Endothelial cell of umbilical vein (primary cell): ENCODE measurements at regions not wholly inside any gene's neighbourhood (a gene's known extent, or its start where the extent isn't known, plus 50 kb on each side); places are given as distances from the start of the nearest gene placed in this dataset.

Source experiments
- BruUV-seq: library from RNA; stranded (reverse); fragments of 400-500 nt; replicated peaks from 2 replicates; lab custom pipeline; 2021; lab: Mats Ljungman, UMichigan
- CTCF ChIA-PET: fragments of 300-600, 350-600 bp; sonication (Branson Sonifier 250); formaldehyde crosslinking; loops from one replicate; lab custom pipeline; 2021; ENCODE audit warnings: antibody characterized with exemption, inconsistent platforms; lab: Charles Lee
- POLR2A ChIA-PET: fragments of 300-600, 350-600 bp; sonication (Branson Sonifier 250); formaldehyde crosslinking; loops from one replicate; lab custom pipeline; 2021; ENCODE audit warnings: antibody characterized with exemption, inconsistent platforms; lab: Charles Lee
- DNase-seq: peaks from one replicate; pipeline ENCODE4 v3.0.0-alpha.2; 2011; ENCODE audit warnings: low read depth, low spot score
- FAIRE-seq: peaks from 2 replicates; lab custom pipeline; 2011; peaks lifted over from hg19 to GRCh38; lab: Jason Lieb, UNC
- H2AFZ ChIP-seq: 2 replicates; pipeline ENCODE4 v1.6.0; 2012; ENCODE audit warnings: low read depth, low read length, control low read depth, inconsistent platforms
- H3K27ac ChIP-seq: 2 replicates; pipeline ENCODE4 v1.5.1; 2011; ENCODE audit warnings: low read depth, mild to moderate bottlenecking, control low read depth, low read length, moderate library complexity; ENCODE audit not compliant: insufficient read depth
- H3K27me3 ChIP-seq, 2 experiments: 2 replicates each; pipeline versions ENCODE4 v1.6.0 to v1.6.1; 2011; ENCODE audit warnings: low read length in 2 of 2, mixed read lengths in 1 of 2; ENCODE audit not compliant: control insufficient read depth in 2 of 2, insufficient read depth in 2 of 2
- H3K36me3 ChIP-seq, 2 experiments: 2 replicates in 1 of 2; 3 replicates in 1 of 2; pipeline ENCODE4 v1.5.1; 2011; ENCODE audit warnings: low read length in 2 of 2, mild to moderate bottlenecking in 1 of 2, moderate library complexity in 1 of 2; ENCODE audit not compliant: control insufficient read depth in 2 of 2, insufficient read depth in 2 of 2; ENCODE audit errors: extremely low read depth in 1 of 2
- H3K4me1 ChIP-seq: 3 replicates; pipeline ENCODE4 v1.5.1; 2011; ENCODE audit warnings: mild to moderate bottlenecking, low read length; ENCODE audit not compliant: control insufficient read depth, insufficient read depth; ENCODE audit errors: extremely low read depth
- H3K4me2 ChIP-seq: 2 replicates; pipeline ENCODE4 v1.6.1; 2011; ENCODE audit warnings: low read length, control low read depth, mixed read lengths; ENCODE audit not compliant: insufficient read depth
- H3K4me3 ChIP-seq, 3 experiments: fragments of 200-600 bp in 1 of 3; sonication (generic), shearing (Covaris generic) in 1 of 3; replicated peaks in 1 of 3; 2 replicates each; pipeline ENCODE4 v1.5.1; 2011 to 2016; ENCODE audit warnings: control low read depth in 3 of 3, low read length in 3 of 3, mild to moderate bottlenecking in 2 of 3, inconsistent platforms in 1 of 3, low read depth in 1 of 3, moderate library complexity in 1 of 3; ENCODE audit not compliant: insufficient read depth in 1 of 3
- H3K79me2 ChIP-seq: 2 replicates; pipeline ENCODE4 v1.6.0; 2012; ENCODE audit warnings: low read length, inconsistent platforms; ENCODE audit not compliant: control insufficient read depth, insufficient read depth
- H3K9ac ChIP-seq: replicated peaks from 2 replicates; pipeline ENCODE3; 2011; ENCODE audit warnings: low read length, control low read depth; ENCODE audit not compliant: insufficient read depth; ENCODE audit errors: extremely low read depth
- H3K9me1 ChIP-seq: replicated peaks from 3 replicates; pipeline ENCODE4 v1.6.0; 2011; ENCODE audit warnings: mild to moderate bottlenecking, low read length; ENCODE audit not compliant: control insufficient read depth, insufficient read depth; ENCODE audit errors: extremely low read depth
- H3K9me3 ChIP-seq: replicated peaks from 2 replicates; pipeline ENCODE4 v1.5.1; 2012; ENCODE audit warnings: low read length, inconsistent platforms; ENCODE audit not compliant: control insufficient read depth, insufficient read depth
- H4K20me1 ChIP-seq: replicated peaks from 2 replicates; pipeline ENCODE3; 2011; ENCODE audit warnings: mild to moderate bottlenecking, low read length; ENCODE audit not compliant: control insufficient read depth, insufficient read depth; ENCODE audit errors: extremely low read depth
- CTCF ChIP-seq, 2 donors: IDR thresholded peaks; 1 replicate in 1 of 2; 2 replicates in 1 of 2; pipeline ENCODE4 v1.5.1; 2011; ENCODE audit warnings: low read length in 2 of 2, mild to moderate bottlenecking in 2 of 2, moderate library complexity in 2 of 2, control low read depth in 1 of 2, inconsistent platforms in 1 of 2, low read depth in 1 of 2; ENCODE audit not compliant: insufficient read depth in 1 of 2; ENCODE audit errors: extremely low read depth in 1 of 2
- EZH2 ChIP-seq: IDR thresholded peaks from 2 replicates; pipeline ENCODE4 v1.6.1; 2012; ENCODE audit warnings: borderline replicate concordance, low read depth, mild to moderate bottlenecking, moderate library complexity, low read length, inconsistent platforms; ENCODE audit not compliant: severe bottlenecking
- FOS ChIP-seq: IDR thresholded peaks from 2 replicates; pipeline ENCODE4 v1.6.1; 2011; ENCODE audit warnings: mild to moderate bottlenecking, low read length, moderate library complexity, borderline replicate concordance; ENCODE audit not compliant: insufficient read depth
- GATA2 ChIP-seq: IDR thresholded peaks from 2 replicates; pipeline ENCODE4 v1.7.0; 2011; ENCODE audit warnings: low read depth, mild to moderate bottlenecking, moderate library complexity, mixed read lengths, low read length; ENCODE audit not compliant: insufficient read length, insufficient read depth
- JUN ChIP-seq: IDR thresholded peaks from 2 replicates; pipeline ENCODE4 v1.6.1; 2011; ENCODE audit warnings: borderline replicate concordance, low read depth; ENCODE audit not compliant: insufficient read length, insufficient read depth
- MYC ChIP-seq: IDR thresholded peaks from one replicate; pipeline ENCODE4 v1.6.1; 2011; ENCODE audit warnings: mild to moderate bottlenecking, low read depth, low read length
- POLR2A ChIP-seq: IDR thresholded peaks from 2 replicates; pipeline ENCODE4 v1.6.1; 2012; ENCODE audit warnings: low read depth, mild to moderate bottlenecking, control low read depth, low read length
- POLR2AphosphoS5 ChIP-seq: IDR thresholded peaks from 2 replicates; pipeline ENCODE4 v1.6.1; 2012; ENCODE audit warnings: low read depth, mild to moderate bottlenecking, control low read depth, low read length, moderate library complexity; ENCODE audit not compliant: insufficient read depth
- dilution Hi-C: fragments of 300-500 bp; cut with MboI; formaldehyde crosslinking; loops from one replicate; pipeline ENCODE4 v1.15.0; 2019; ENCODE audit warnings: low sequenced_read_pairs; ENCODE audit not compliant: extremely low pct_ligation_motif_present
- intact Hi-C: fragments of 100-400 bp; cut with micrococcal nuclease; formaldehyde crosslinking; loops from one replicate; pipeline ENCODE4 v1.10.0; 2022
- TF ChIP-seq, protein P1 (sequence below): IDR thresholded peaks from 2 replicates; pipeline ENCODE4 v1.6.1; 2011; ENCODE audit not compliant: insufficient read depth, insufficient read length

- POLR2A ChIA-PET: no interaction called here
- Histone ChIP-seq H3K4me2 (no peak overlapping the region), H3K27ac (no peak overlapping the region), H3K79me2 (no peaks in the 10 kb centered on the region), H3K27me3 (no peaks in the 10 kb centered on the region), H3K36me3 (no peaks in the 10 kb centered on the region), H3K9me3 (peaks cover 2% of the 10 kb centered on the region), H2AFZ (no peak overlapping the region), H3K4me1 (no peaks in the 10 kb centered on the region), H3K9ac (no peak overlapping the region), H3K4me3 (no peak overlapping the region), H4K20me1 (no peaks in the 10 kb centered on the region), H3K9me1 (no peaks in the 10 kb centered on the region)
- no TSS peak for BruUV-seq
- CTCF ChIA-PET: no interaction called here
- intact Hi-C loops: no loop called here
- dilution Hi-C loops: no loop called here
- TF ChIP-seq JUN (no peak), GATA2 (no peak), EZH2 (no peak), MYC (no peak), POLR2AphosphoS5 (no peak), CTCF (IDR thresholded peaks at IDR 0.05; ENCODE audit: extremely low read depth in 1 of 2, insufficient read depth in 1 of 2, low read depth in 1 of 2, low read length in 2 of 2) (no peak), POLR2A (no peak), FOS (no peak)
- TF ChIP-seq, protein P1, sequence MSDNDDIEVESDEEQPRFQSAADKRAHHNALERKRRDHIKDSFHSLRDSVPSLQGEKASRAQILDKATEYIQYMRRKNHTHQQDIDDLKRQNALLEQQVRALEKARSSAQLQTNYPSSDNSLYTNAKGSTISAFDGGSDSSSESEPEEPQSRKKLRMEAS: no peak
- DNase-seq (no peak), FAIRE-seq (no peak)
These were observed 339.8 kb downstream of the CDH19 start for GRCh38 chr18:66264130-66264529.
